ENCODE measurements at regions not wholly inside any gene's neighbourhood (a gene's known extent, or its start where the extent isn't known, plus 50 kb on each side); places are given as distances from the start of the nearest gene placed in this dataset.

GRCh38 chr1:239924741-239925350 lies 166.8 kb upstream of the FMN2 start:
- no peak for DNase-seq (ENCODE audit: low spot score)

GRCh38 chr1:239926184-239926583 lies 165.5 kb upstream of the FMN2 start:
- no peak for DNase-seq (ENCODE audit: low spot score)

- no peak for DNase-seq (ENCODE audit: low spot score)
Measured at GRCh38 chr1:239929317-239929716, 162.4 kb upstream of the FMN2 start.

GRCh38 chr1:239930686-239931262 lies 160.9 kb upstream of the FMN2 start:
- DNase-seq (ENCODE audit: low spot score) = no peak

- DNase-seq (ENCODE audit: low spot score) = no peak
Measured at GRCh38 chr1:239931341-239931740, 160.3 kb upstream of the FMN2 start.

GRCh38 chr1:239939602-239940001 lies 152.1 kb upstream of the FMN2 start:
- no peak for DNase-seq (ENCODE audit: low spot score)

- no peak for DNase-seq (ENCODE audit: low spot score)
Measured at GRCh38 chr1:239943761-239944160, 147.9 kb upstream of the FMN2 start.

- DNase-seq (ENCODE audit: low spot score) = no peak
Measured at GRCh38 chr1:239944666-239945065, 147.0 kb upstream of the FMN2 start.

GRCh38 chr1:239947801-239948200 lies 143.9 kb upstream of the FMN2 start:
- no peak for DNase-seq (ENCODE audit: low spot score)

- DNase-seq (ENCODE audit: low spot score) = peak; percentile 63
Measured at GRCh38 chr1:239951511-239952140, 140.1 kb upstream of the FMN2 start.

- DNase-seq (ENCODE audit: low spot score) = peak; percentile 56
Measured at GRCh38 chr1:239952348-239953308, 139.1 kb upstream of the FMN2 start.

- no peak for DNase-seq (ENCODE audit: low spot score)
Measured at GRCh38 chr1:239954836-239955235, 136.8 kb upstream of the FMN2 start.

- DNase-seq (ENCODE audit: low spot score) = no peak
Measured at GRCh38 chr1:239955431-239955830, 136.3 kb upstream of the FMN2 start.

- no peak for DNase-seq (ENCODE audit: low spot score)
Measured at GRCh38 chr1:239956263-239956662, 135.4 kb upstream of the FMN2 start.

GRCh38 chr1:239958063-239958462 lies 133.6 kb upstream of the FMN2 start:
- no peak for DNase-seq (ENCODE audit: low spot score)

GRCh38 chr1:239960366-239960765 lies 131.3 kb upstream of the FMN2 start:
- no peak for DNase-seq (ENCODE audit: low spot score)

GRCh38 chr1:239963856-239964255 lies 127.8 kb upstream of the FMN2 start:
- DNase-seq (ENCODE audit: low spot score) = no peak

- no peak for DNase-seq (ENCODE audit: low spot score)
Measured at GRCh38 chr1:239976130-239976968, 115.3 kb upstream of the FMN2 start.

- DNase-seq (ENCODE audit: low spot score) = no peak
Measured at GRCh38 chr1:239977416-239977815, 114.3 kb upstream of the FMN2 start.

GRCh38 chr1:239979456-239979855 lies 112.2 kb upstream of the FMN2 start:
- DNase-seq (ENCODE audit: low spot score) = no peak

GRCh38 chr1:239982762-239983161 lies 108.9 kb upstream of the FMN2 start:
- DNase-seq (ENCODE audit: low spot score) = no peak

GRCh38 chr1:239985044-239985443 lies 106.6 kb upstream of the FMN2 start:
- no peak for DNase-seq (ENCODE audit: low spot score)
